ENCODE measurements at regions not wholly inside any gene's neighbourhood (a gene's known extent, or its start where the extent isn't known, plus 50 kb on each side); places are given as distances from the start of the nearest gene placed in this dataset.
"Not testable (repeated sequence)": the region's sequence is repeated elsewhere in the genome, so short reads cannot be mapped to it uniquely, and the experiment has no call there.

GRCh38 chr1:161454865-161455707, 50.2 kb upstream of the FCGR2A start:
- not testable (repeated sequence) for H3K27me3 ChIP-seq (ENCODE audit: insufficient read depth, low read length); H3K4me3 ChIP-seq (ENCODE audit: low read length); H3K4me1 ChIP-seq (ENCODE audit: insufficient read depth, low read length); H3K9me3 ChIP-seq (ENCODE audit: low read depth, low read length)

GRCh38 chr1:161453950-161454864, 51.0 kb upstream of the FCGR2A start:
- H3K4me3 ChIP-seq (ENCODE audit: low read length); H3K9me3 ChIP-seq (ENCODE audit: low read depth, low read length); H3K4me1 ChIP-seq (ENCODE audit: insufficient read depth, low read length); H3K27me3 ChIP-seq (ENCODE audit: insufficient read depth, low read length): not testable (repeated sequence)

GRCh38 chr1:161451698-161452348, 53.4 kb upstream of the FCGR2A start:
- H3K27me3 ChIP-seq (ENCODE audit: insufficient read depth, low read length); H3K4me3 ChIP-seq (ENCODE audit: low read length); H3K9me3 ChIP-seq (ENCODE audit: low read depth, low read length): not testable (repeated sequence)

GRCh38 chr1:161447760-161448332, 57.4 kb upstream of the FCGR2A start:
- not testable (repeated sequence) for H3K4me1 ChIP-seq (ENCODE audit: insufficient read depth, low read length); H3K9me3 ChIP-seq (ENCODE audit: low read depth, low read length); H3K27me3 ChIP-seq (ENCODE audit: insufficient read depth, low read length)

More at GRCh38 chr1:161451698-161452348, 53.4 kb upstream of the FCGR2A start:
- H3K4me1 ChIP-seq (ENCODE audit: insufficient read depth, low read length): not testable (repeated sequence)

GRCh38 chr1:161447040-161447759, 58.1 kb upstream of the FCGR2A start:
- H3K9me3 ChIP-seq (ENCODE audit: low read depth, low read length); H3K4me3 ChIP-seq (ENCODE audit: low read length); H3K4me1 ChIP-seq (ENCODE audit: insufficient read depth, low read length); H3K27me3 ChIP-seq (ENCODE audit: insufficient read depth, low read length): not testable (repeated sequence)

More at GRCh38 chr1:161447760-161448332, 57.4 kb upstream of the FCGR2A start:
- not testable (repeated sequence) for H3K4me3 ChIP-seq (ENCODE audit: low read length)

GRCh38 chr1:161444725-161445124, 60.5 kb upstream of the FCGR2A start:
- H3K4me3 ChIP-seq (ENCODE audit: low read length); H3K4me1 ChIP-seq (ENCODE audit: insufficient read depth, low read length); H3K27me3 ChIP-seq (ENCODE audit: insufficient read depth, low read length); H3K9me3 ChIP-seq (ENCODE audit: low read depth, low read length): not testable (repeated sequence)

- H3K4me1 ChIP-seq (ENCODE audit: insufficient read depth, low read length); H3K9me3 ChIP-seq (ENCODE audit: low read depth, low read length); H3K4me3 ChIP-seq (ENCODE audit: low read length): not testable (repeated sequence)
- peaks cover 10% of the 10 kb centered on the region for H3K27me3 ChIP-seq (ENCODE audit: insufficient read depth, low read length)
Measured at GRCh38 chr1:161444255-161444654, 61.0 kb upstream of the FCGR2A start.

- H3K27me3 ChIP-seq (ENCODE audit: insufficient read depth, low read length): peaks cover 41% of the 10 kb centered on the region
- H3K4me3 ChIP-seq (ENCODE audit: low read length): peak overlapping the region; percentile 47
Measured at GRCh38 chr1:161440312-161440894, 64.9 kb upstream of the FCGR2A start.

GRCh38 chr1:161439280-161440232, 65.7 kb upstream of the FCGR2A start:
- H3K4me3 ChIP-seq (ENCODE audit: low read length): no peak overlapping the region
- peaks cover 10% of the 10 kb centered on the region for H3K4me1 ChIP-seq (ENCODE audit: insufficient read depth, low read length)
- H3K9me3 ChIP-seq (ENCODE audit: low read depth, low read length): no peaks in the 10 kb centered on the region
- peaks cover 38% of the 10 kb centered on the region for H3K27me3 ChIP-seq (ENCODE audit: insufficient read depth, low read length)

More at GRCh38 chr1:161440312-161440894, 64.9 kb upstream of the FCGR2A start:
- Histone ChIP-seq H3K4me1 (ENCODE audit: insufficient read depth, low read length) (peaks cover 10% of the 10 kb centered on the region), H3K9me3 (ENCODE audit: low read depth, low read length) (no peaks in the 10 kb centered on the region)

GRCh38 chr1:161433191-161433590, 65.5 kb upstream of the CFAP126 start:
- not testable (repeated sequence) for H3K9me3 ChIP-seq (ENCODE audit: low read depth, low read length); H3K4me3 ChIP-seq (ENCODE audit: low read length); H3K4me1 ChIP-seq (ENCODE audit: insufficient read depth, low read length)
- H3K27me3 ChIP-seq (ENCODE audit: insufficient read depth, low read length): peaks cover 46% of the 10 kb centered on the region

- no peaks in the 10 kb centered on the region for H3K9me3 ChIP-seq (ENCODE audit: low read depth, low read length)
- H3K27me3 ChIP-seq (ENCODE audit: insufficient read depth, low read length): peaks cover 45% of the 10 kb centered on the region
- peaks cover 4% of the 10 kb centered on the region for H3K4me1 ChIP-seq (ENCODE audit: insufficient read depth, low read length)
- no peak overlapping the region for H3K4me3 ChIP-seq (ENCODE audit: low read length)
Measured at GRCh38 chr1:161432091-161432490, 64.4 kb upstream of the CFAP126 start.

GRCh38 chr1:161427733-161428516, 60.2 kb upstream of the CFAP126 start:
- H3K27me3 ChIP-seq (ENCODE audit: insufficient read depth, low read length): peaks cover 38% of the 10 kb centered on the region
- peaks cover 4% of the 10 kb centered on the region for H3K4me1 ChIP-seq (ENCODE audit: insufficient read depth, low read length)
- H3K9me3 ChIP-seq (ENCODE audit: low read depth, low read length): no peaks in the 10 kb centered on the region
- no peak overlapping the region for H3K4me3 ChIP-seq (ENCODE audit: low read length)

Data from mononuclear cell (primary cell).